Heart left ventricle (tissue), 13 donors: ENCODE measurements at regions not wholly inside any gene's neighbourhood (a gene's known extent, or its start where the extent isn't known, plus 50 kb on each side); places are given as distances from the start of the nearest gene placed in this dataset.

Source experiments
- CTCF ChIP-seq, 12 donors: fragments of 200-600 bp; sonication (generic) in 4 of 12; IDR thresholded peaks; one replicate each; pipeline versions ENCODE4 v1.5.0 to v1.8.0; 2018 to 2022; ENCODE audit warnings: antibody characterized with exemption in 12 of 12, mild to moderate bottlenecking in 5 of 12
- POLR2A ChIP-seq, 2 donors: fragments of 450-650 bp; IDR thresholded peaks; one replicate each; pipeline ENCODE4 v1.6.1; 2017; ENCODE audit warnings: antibody characterized with exemption in 2 of 2, mild to moderate bottlenecking in 2 of 2, moderate library complexity in 2 of 2
- donor health status: ischemic (EF 13 %, LVEDD 7.1; RV severe dilation, severe dysfunction).
- donor health status: DM: no; HTN: yes; CAD: no.
- donor health status: DM: no; HTN: no; CAD: no.
- donor health status: ischemic (EF 25% LVEDD 6.9; RV normal size, moderate dysfunction).
- donor health status: ischemic (EF 25% LVEDD 5.7; RV mildly dilated, moderate dysfunction).
- donor health status: ischemic (EF 35%, LVEDD 5.7; RV mildly dilated, moderate dysfunction).
- donor health status: nonischemic (EF 11% LVEDD 7.7; RV severe dilation, severe dysfunction).
- donor health status: DM: yes; HTN: yes; CAD: no.
- donor health status: PGD.
- donor health status: ischemic (EF 29% LVEDD 5.4; RV normal size, mild dysfunction).
- donor health status: nonischemic (EF 23%, LVEDD 6.1; RV moderate dilation, normal function).

GRCh38 chr6:132219901-132220300, 181.4 kb downstream of the MOXD1 start:
- TF ChIP-seq CTCF (IDR thresholded peaks at IDR 0.05) (no peak), POLR2A (IDR thresholded peaks at IDR 0.05) (no peak)
